ENCODE measurements at regions not wholly inside any gene's neighbourhood (a gene's known extent, or its start where the extent isn't known, plus 50 kb on each side); places are given as distances from the start of the nearest gene placed in this dataset.
"Not testable (repeated sequence)": the region's sequence is repeated elsewhere in the genome, so short reads cannot be mapped to it uniquely, and the experiment has no call there.

DNA sequence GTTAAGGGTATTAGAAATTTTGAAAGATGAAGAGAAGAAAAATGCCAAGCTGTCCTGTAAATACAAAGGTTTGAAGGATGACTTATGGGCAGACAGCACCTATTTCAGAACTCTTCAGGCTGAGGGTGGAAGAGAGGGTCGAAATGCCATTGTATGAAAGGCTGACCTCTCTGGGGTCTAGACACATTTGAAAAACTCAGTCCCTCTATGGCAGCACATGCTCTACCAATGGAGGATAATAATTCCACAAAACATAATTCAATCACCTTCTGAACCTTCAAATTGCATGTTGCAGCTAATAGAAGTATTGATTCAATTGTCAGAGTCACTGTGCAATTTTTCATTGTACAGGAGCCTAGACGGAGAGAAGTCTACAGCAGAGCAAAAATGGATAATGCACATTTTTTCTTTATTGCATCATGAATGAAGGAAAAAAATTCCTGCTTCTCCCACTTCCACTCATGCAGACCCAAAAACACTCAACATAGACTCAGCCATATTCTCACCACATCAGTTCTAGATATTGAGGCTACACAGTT lies 569.1 kb downstream of the TBL1XR1 start:
- DNase-seq (ENCODE audit: low read depth) = no peak

DNA sequence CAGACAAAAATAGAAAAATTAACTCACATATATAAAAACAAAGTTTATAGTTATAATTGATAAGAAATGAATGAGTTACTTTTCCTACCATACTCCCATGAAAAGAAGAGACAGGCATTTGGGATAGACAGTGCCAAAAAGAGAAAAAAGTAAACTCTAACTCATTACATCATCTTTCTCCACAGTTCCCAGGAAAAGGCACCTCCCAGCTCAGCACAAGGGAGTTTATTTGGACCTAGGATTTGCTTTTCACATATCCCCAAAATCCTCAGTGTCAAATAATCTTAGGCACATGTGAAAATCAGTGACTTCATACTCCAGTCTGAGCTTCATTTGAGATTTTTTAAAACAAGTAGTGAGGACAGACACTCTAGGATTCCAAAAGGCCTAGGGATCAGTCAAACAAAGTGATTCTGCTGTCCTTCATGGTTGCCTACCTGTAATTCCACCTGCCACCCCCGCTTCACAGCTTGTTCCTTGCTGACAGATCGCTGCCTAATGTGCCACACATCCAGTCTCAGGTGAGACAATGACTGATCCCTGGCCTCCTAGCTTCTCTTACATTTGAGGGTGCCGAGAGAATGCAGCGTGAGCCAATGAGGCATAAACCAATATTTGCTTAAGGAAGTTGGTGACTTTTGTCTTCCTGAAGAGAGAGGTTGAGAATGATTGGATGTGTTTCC lies 573.7 kb downstream of the TBL1XR1 start:
- DNase-seq (ENCODE audit: low read depth) = no peak

DNA sequence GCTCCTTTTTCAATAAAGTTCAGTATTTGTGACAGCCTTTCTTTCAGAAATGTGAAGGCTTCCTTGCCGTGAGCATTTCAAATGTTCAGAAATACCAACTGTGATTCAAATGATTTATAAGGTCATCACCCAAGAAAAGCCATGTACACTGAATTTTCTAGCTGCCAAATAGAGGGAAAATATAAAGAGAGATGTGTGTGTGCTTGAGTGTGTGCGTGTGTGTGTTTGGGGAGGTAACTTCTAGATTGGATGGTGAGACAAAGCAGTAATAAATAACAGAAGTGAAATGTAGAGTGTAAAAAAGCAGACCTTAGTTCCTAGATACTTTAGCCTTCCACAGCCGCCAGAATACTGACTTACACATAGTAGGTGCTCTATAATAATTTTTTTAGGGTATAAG lies 577.4 kb downstream of the TBL1XR1 start:
- DNase-seq (ENCODE audit: low read depth) = no peak

DNA sequence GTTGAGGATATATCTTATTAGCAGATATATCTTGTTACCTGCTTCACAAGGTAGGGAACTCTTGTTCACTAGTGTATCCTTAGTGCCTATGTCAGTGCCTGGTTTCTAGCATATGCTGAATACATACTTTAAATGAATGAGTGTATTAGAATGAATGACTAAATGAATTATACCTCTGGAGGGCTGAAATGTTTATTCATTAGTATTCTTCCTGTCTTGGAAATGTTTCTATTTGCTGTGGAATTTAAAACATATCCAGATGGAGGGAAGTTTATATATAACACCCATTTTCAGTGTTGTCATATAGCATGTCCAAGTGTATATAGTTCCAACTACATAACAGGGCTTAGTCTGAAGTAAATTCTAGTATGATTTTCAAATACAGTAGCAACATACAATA lies 581.5 kb downstream of the TBL1XR1 start:
- DNase-seq (ENCODE audit: low read depth) = no peak

DNA sequence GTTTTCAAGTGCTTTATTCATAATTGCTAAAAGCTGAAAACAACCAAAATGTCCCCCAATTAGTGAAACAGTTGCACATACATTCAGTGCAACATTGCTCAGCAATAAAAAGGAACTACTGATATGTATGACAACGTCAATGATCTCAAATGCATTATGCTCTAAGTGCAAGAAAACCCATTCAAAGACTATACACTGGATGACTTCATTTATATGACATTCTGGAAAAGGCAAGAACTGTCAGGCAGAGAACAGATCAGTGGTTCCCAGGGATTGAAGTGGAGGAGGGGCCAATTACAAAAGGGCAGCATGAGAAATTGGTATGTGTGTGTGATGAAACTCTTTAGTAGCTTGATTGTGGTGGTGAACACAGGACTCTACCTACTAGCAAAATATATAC lies 585.6 kb downstream of the TBL1XR1 start:
- no peak for DNase-seq (ENCODE audit: low read depth)

DNA sequence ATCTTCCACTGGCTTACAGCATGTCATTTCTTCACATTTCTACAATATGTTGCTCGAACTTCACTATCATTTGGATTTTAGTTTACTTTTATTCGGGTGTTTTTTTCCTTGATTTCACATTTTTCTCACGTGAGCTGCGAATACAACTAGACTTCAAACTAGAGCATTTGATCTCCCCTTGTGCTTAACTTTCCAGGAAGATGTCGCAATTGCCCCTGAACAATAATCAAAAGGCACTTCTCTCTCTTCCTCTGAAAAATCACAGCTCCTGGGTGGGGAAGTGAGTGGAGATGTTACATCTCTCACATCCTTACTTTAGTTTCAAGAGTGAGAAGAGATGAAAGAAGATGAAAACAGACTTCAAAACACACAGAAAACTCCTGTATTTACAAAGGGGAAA lies 587.9 kb downstream of the TBL1XR1 start:
- DNase-seq (ENCODE audit: low read depth) = no peak

DNA sequence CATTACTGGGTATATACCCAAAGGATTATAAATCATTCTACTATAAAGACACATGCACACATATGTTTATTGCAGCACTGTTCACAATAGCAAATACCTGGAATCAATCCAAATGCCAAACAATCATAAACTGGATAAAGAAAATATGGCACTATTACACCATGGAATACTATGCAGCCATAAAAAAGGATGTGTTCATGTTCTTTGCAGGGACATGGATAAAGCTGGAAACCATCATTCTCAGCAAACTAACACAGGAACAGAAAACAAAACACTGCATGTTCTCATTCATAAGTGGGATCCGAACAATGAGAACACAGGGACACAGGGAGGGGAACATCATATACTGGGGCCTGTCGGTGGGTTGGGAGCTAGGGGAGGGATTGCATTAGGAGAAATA lies 591.7 kb downstream of the TBL1XR1 start:
- DNase-seq (ENCODE audit: low read depth) = not testable (repeated sequence)

DNA sequence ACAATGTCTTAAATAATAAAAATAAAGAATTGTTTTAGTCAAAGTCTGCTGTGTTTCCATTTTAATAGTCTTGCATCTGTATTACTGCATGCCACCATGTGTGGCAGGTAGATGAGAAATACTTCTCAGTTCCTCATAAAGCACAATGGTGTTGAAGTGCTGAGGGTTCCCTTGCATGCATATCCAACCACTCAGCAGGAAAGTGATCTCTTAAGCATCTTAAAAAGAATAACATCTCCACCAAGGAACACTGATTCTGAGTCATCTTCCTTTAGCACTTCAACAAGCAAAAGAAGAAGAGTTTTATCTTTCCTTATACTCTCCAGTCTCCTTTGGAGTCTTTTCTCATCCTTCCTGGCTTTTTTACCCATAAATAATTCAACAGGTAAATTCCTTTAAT lies 602.0 kb downstream of the TBL1XR1 start:
- peak; percentile 10 for DNase-seq (ENCODE audit: low read depth)

DNA sequence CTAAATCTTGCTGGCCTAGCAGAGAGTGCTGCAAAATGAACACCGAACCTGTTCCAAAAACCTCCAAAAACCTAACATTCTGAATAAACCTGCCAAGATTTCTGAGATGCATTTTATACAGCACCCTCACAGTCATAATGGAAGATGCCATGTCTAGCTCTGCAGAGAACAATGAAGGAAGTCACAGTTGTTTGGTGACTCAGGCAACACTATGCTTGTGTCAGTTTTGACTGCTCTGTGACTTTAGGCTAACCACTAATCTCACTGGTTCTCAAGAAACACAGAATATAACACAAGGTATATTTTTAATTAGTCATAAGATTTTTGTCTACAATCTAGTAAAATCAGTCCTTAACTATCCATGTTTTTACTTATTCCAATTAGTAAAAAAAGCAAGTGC lies 606.6 kb downstream of the TBL1XR1 start:
- DNase-seq (ENCODE audit: low read depth) = no peak

DNA sequence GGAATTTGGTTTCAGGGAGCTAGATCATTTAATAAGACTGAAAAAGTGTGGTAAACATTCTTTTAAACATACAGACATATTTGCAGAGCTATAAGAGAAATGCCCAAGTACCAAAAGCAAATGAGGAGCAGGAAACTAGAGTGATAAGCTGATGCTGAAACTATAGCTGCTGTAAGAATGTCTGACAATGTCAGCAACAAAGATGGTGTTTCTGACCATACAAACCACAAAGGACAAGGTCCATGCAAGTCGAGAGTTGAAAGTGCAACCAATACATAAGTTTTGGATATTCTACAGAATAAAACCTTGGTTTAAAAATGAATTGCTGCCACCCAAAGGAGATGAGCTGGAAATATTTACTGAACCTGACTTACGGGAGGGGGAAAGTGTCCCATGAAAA lies 610.2 kb downstream of the TBL1XR1 start:
- no peak for DNase-seq (ENCODE audit: low read depth)

DNA sequence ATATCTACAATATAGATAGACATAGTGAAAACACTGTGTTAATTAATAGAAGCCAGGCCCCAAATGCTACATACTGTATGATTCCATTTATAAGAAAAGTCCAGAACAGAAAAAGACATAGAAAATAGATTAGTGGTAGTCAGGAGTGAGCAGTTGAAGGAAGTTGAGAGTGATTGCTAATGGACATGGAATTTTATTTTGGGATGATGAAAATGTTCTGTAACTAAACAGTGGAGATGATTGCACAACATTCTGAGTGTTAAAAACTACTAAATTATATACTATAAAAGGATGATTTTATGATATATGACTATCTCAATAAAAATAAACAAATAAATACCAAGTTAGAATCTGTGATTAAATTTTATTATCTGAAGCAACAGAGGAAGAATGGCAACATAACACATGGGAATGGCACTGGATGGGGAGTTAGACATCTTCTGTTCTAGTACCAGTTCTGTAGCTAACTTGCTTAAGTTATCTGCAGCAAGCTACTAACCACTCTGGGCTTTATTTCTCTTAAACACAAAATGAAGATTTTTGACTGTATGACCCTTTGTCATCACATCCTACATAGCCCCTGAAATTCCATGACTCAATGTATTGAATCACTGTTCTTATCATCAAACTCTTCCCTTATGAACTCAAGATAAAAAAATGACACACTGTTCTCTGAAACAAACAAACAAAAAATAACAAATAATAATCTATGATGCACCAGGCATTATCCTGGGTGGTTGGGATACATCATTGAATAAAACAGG lies 612.7 kb downstream of the TBL1XR1 start:
- peak; percentile 39 for DNase-seq (ENCODE audit: low read depth)

DNA sequence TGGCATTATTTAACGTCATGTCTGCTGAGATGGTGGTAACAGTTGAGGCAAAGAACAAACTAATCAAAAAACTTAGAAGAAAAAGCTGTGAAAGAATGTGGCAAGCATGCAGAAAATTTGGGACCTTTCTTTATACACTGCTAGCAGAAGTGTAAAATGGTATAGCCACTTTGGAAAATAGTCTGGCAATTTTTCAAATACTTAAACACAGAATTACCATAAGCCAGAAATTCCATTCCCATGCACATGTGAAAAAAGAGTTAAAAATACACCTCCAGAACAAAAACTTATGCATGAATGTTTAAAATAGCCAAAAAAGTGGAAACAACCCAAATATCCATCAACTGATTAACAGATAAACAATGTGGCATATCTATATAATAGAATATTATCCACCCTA lies 613.3 kb downstream of the TBL1XR1 start:
- no peak for DNase-seq (ENCODE audit: low read depth)

DNA sequence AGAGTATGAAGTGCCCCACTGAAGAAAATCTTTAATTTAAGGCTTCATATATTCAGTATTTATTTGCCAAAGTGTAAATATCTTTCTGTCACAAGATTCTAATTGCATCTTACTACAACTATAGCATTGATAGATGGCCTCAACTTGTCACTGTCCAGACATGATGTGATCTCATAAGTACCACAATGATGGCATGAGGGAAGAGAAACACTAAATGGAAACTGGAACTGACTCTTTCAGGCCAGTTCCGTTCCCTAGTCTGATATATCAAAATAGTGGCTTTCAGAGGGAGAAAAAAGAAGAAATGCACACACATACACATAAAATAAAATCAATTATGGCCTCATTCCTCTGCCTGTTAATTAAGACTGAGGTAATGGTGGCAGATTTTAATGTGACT lies 615.7 kb downstream of the TBL1XR1 start:
- no peak for DNase-seq (ENCODE audit: low read depth)

DNA sequence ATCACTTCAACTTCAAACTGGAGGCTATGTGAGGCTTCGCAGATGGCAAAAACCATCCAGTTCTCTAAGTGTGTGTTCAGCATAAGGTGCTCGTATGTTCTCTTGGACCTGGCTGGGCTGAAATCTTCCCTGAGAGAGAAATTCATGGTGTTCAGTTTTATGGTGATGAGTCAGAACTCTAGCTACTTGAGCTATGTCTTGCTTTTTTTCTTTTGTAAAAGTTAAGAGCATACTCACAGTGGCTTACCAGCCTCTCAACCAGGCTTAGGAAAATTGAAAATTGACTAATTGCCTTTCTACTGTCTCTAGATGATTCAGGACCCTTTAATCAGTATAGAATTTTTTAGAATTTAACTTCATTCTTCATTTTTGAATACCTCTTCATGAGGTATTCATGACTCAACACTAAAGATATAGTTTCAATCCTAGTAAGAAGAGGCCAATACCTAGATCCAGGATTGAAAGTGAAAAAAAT lies 617.5 kb downstream of the TBL1XR1 start:
- DNase-seq (ENCODE audit: low read depth) = peak; percentile 40

DNA sequence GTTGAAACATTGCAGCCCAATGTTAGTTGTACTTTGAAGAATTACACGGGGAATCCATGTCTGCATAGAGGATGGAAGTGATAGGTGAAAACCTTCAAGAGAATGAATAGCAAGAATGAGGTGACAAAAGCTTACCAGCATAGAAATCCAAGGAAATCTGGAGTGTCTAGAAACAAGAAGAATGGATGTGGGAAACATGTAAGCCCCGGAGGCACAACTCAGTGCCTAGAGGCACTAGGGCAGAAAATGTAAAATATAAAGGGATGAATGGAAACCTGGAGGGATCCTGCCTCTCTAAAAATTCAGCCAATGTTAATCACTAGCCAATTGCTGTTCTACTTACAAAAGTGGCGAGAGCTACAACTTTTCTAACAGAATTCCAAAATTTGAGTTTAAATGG lies 619.0 kb downstream of the TBL1XR1 start:
- DNase-seq (ENCODE audit: low read depth) = no peak

DNA sequence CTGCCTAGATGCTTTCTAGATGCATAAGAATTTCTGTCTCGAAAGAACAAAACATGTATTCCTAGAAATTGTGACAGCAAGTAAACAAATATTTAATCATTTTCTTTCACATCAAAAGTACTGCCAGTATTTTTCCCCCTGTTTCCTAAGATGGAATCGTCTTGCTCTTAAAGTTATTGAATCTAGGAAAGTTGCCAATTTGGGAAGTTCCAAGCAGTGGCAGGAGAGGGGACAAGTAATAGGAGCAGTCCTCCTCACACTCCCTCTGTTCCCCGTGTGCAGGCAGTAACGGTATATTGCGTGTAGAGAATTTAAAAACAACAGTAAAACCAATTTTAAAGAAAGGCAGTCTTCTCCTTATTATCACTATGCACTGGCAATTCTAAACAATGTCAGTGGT lies 619.8 kb downstream of the TBL1XR1 start:
- DNase-seq (ENCODE audit: low read depth) = no peak

DNA sequence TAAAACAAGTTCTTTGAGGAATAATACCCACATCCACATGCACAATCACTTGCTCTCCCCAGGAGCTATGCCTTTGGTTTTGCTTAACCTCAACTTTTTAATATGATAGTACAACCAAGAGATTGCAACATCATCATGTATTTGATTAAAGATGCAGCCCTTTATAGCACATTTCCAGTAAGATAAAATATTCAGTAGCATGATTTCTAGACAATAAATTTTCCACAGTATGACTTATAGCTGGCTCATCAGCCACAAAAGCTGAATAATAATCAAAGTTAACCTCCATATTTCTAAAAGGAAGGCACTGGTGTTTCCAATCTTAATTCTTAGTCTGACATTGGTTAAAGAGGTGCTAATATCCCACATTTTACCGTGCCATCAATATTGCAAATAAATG lies 622.5 kb downstream of the TBL1XR1 start:
- no peak for DNase-seq (ENCODE audit: low read depth)

DNA sequence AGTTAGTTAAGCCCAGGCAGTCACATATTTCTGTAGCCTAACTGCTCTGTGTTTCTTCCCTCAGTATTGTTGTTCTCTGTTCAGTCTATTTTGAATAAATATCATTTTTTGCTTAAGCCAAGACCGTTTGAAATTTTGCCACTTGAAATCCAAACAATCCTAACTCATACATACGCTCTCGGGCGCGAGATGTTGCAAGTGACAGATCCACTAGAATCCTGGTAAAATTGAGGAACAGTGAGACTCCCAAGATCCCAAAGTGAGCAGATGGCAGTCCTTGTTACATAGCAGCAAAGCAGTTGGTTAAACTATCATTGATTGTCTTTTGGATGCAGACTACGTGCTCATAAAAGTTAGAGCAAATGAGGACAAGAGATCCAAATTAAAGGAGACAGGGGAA lies 625.4 kb downstream of the TBL1XR1 start:
- DNase-seq (ENCODE audit: low read depth) = no peak

DNA sequence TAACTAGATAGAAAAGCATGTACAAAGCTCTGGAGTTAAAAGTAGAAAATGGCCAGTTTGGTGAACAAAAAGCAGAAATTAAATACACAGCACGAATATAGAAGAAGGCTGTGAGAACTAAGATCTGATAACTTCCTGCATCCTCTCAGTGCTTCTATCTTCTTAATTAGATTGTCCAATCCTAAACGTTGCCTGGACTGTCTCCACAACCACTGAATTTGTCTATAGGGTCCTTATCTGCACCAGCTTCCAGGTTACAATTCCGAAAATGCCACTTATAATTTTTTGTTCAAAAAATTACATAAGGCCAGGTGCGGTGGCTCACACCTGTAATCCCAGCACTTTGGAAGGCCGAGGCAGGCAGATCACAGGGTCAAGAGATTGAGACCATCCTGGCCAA lies 626.3 kb downstream of the TBL1XR1 start:
- no peak for DNase-seq (ENCODE audit: low read depth)

DNA sequence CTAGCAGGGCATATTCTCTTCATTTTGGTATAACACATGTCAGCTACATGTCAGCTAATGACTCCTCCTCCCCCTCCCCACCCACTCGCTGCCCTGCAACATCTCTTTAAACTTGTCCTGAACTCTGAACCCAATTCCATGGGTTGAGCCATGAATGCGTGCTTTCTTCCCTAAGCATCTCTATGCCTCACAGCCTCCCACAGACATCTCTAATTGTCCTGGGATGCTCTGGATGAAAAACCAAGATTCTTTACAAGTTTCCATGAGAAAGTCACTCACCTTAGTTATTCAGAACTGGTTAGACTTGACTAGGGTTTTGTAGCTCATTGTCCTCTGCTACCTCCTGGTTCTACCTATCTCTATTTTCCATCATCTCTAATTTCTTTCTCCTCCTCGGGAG lies 629.1 kb downstream of the TBL1XR1 start:
- DNase-seq (ENCODE audit: low read depth) = no peak

DNA sequence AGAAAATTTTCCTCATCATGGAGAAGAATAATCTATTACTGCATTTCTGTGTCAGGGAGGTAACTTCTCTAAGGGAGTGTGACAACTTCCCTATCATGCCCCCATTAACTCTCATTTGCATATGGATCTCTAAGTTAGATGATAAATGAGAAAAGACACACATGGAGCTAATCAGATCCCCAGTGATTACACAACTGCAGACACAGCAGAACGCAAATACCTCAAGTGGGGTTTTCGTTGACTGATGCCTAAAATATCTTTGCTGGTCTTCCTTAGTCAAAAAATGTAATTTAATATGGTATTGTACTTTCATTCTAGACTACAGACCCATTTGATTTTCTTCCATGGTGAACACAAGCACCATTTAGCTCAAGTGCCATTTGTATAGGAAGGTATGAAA lies 630.5 kb downstream of the TBL1XR1 start:
- no peak for DNase-seq (ENCODE audit: low read depth)

DNA sequence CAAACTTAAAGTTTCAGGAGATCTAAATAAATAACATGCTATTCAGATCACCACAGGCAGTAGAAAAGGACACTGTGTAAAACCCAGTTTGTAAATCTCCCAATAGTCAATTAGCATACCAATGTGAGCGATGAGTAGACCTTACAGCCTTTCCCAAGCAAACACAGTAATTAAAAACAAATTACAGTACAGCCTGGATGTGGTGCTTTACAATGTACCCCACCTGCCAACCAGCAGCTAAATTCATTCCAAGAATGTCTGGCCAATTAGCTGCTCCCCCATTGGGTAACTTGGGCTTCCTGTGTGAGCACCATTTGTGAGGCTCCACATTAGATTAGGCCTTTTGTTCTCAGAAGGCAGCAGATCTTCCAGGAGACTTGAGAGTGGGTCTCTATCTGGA lies 635.0 kb downstream of the TBL1XR1 start:
- peak; percentile 8 for DNase-seq (ENCODE audit: low read depth)

DNA sequence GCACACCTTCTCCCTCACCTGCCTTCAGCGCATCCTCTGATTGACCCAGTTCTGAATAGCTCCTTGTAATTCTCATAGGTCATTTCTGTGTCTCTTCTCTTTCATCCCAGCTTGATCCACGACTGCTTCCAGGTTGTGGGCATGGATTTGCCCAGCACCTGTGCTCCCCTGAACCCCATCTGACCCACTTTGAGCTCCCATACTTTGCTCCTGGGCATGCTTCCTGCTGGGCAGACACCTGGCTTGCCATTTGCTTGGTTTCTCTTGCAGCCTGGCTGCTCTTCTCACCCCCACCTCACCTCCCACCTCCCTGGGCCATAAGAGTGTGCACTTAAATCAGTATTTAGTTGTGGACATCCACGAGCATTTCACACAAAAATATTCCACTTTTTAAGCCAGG lies 635.5 kb downstream of the TBL1XR1 start:
- no peak for DNase-seq (ENCODE audit: low read depth)

All from GM04503 (cell line).